ENCODE measurements at regions not wholly inside any gene's neighbourhood (a gene's known extent, or its start where the extent isn't known, plus 50 kb on each side); places are given as distances from the start of the nearest gene placed in this dataset.
A peak's percentile ranks its signal among the peaks of the same experiment; 100 is the strongest.

GRCh38 chr15:33256874-33257273 is 53.9 kb upstream of the RYR3 start:
- peak; percentile 34 for DNase-seq

GRCh38 chr15:33244471-33244870 is 50.0 kb upstream of the FMN1 start:
- no peak for DNase-seq
